H1 (cell line): ENCODE measurements at regions not wholly inside any gene's neighbourhood (a gene's known extent, or its start where the extent isn't known, plus 50 kb on each side); places are given as distances from the start of the nearest gene placed in this dataset.

Source experiments
- CTCF ChIA-PET: fragments of 300-600 bp; sonication (Branson Sonifier 250); formaldehyde crosslinking; loops from one replicate; lab custom pipeline; 2021; ENCODE audit not compliant: partially characterized antibody; lab: Charles Lee
- POLR2A ChIA-PET: fragments of 300-600 bp; sonication (Branson Sonifier 250); formaldehyde crosslinking; loops from one replicate; lab custom pipeline; 2021; ENCODE audit warnings: inconsistent platforms; ENCODE audit not compliant: partially characterized antibody; lab: Charles Lee
- DNase-seq, 2 experiments: peaks; one replicate each; pipeline versions ENCODE4 v3.0.0 to v3.0.0-alpha.2; 2010 to 2022; ENCODE audit warnings: low spot score in 2 of 2, low read depth in 1 of 2, mixed read lengths in 1 of 2
- FAIRE-seq: peaks from 2 replicates; lab custom pipeline; 2011; peaks lifted over from hg19 to GRCh38; lab: Jason Lieb, UNC
- H2AFZ ChIP-seq: 2 replicates; pipeline ENCODE4 v1.8.1; 2012; ENCODE audit warnings: low read length, inconsistent platforms
- H2AK5ac ChIP-seq: 2 replicates; pipeline ENCODE4 v1.6.1; 2013; ENCODE audit warnings: low read depth, low read length
- H2BK120ac ChIP-seq: replicated peaks from 2 replicates; pipeline ENCODE3; 2013; ENCODE audit warnings: low read depth, low read length, inconsistent platforms
- H2BK12ac ChIP-seq: 2 replicates; pipeline ENCODE4 v1.6.1; 2013; ENCODE audit warnings: low read depth, low read length
- H2BK15ac ChIP-seq: 2 replicates; pipeline ENCODE4 v1.6.1; 2013; ENCODE audit warnings: low read length
- H2BK20ac ChIP-seq: 2 replicates; pipeline ENCODE4 v1.6.1; 2013; ENCODE audit warnings: low read length
- H2BK5ac ChIP-seq: 2 replicates; pipeline ENCODE4 v1.6.1; 2013; ENCODE audit warnings: low read depth, low read length
- H3K14ac ChIP-seq: 2 replicates; pipeline ENCODE4 v1.6.1; 2013; ENCODE audit warnings: inconsistent platforms; ENCODE audit not compliant: insufficient read length
- H3K18ac ChIP-seq: 2 replicates; pipeline ENCODE4 v1.6.1; 2013; ENCODE audit warnings: low read length; ENCODE audit errors: extremely low read depth
- H3K23ac ChIP-seq: 2 replicates; pipeline ENCODE4 v1.6.1; 2013; ENCODE audit warnings: inconsistent platforms; ENCODE audit not compliant: insufficient read length
- H3K23me2 ChIP-seq: 2 replicates; pipeline ENCODE4 v1.6.1; 2013; ENCODE audit warnings: low read depth, low read length
- H3K27ac ChIP-seq: 2 replicates; pipeline ENCODE4 v1.6.1; 2011; ENCODE audit warnings: low read depth, low read length, inconsistent platforms
- H3K27me3 ChIP-seq, 4 experiments: replicated peaks in 1 of 4; 1 replicate in 1 of 4; 2 replicates in 3 of 4; pipeline versions ENCODE4 v1.6.1 to v1.8.1; 2011 to 2013; ENCODE audit warnings: low read length in 3 of 4, mild to moderate bottlenecking in 3 of 4, inconsistent platforms in 2 of 4, mixed read lengths in 2 of 4, moderate library complexity in 1 of 4; ENCODE audit not compliant: control insufficient read depth in 3 of 4, insufficient read depth in 3 of 4; ENCODE audit errors: extremely low read depth in 1 of 4
- H3K36me3 ChIP-seq, 4 experiments: 2 replicates each; pipeline versions ENCODE4 v1.6.1 to v1.8.1; 2011 to 2013; ENCODE audit warnings: mild to moderate bottlenecking in 4 of 4, low read length in 3 of 4, moderate library complexity in 2 of 4, control low read depth in 1 of 4, inconsistent platforms in 1 of 4; ENCODE audit not compliant: insufficient read depth in 4 of 4, control insufficient read depth in 2 of 4
- H3K4ac ChIP-seq: replicated peaks from 2 replicates; pipeline ENCODE3; 2013; ENCODE audit warnings: low read length, low read depth, mixed read lengths, inconsistent platforms; ENCODE audit not compliant: insufficient read length
- H3K4me1 ChIP-seq, 4 experiments: replicated peaks in 1 of 4; 1 replicate in 1 of 4; 2 replicates in 3 of 4; pipeline versions ENCODE4 v1.6.1 to v1.8.1; 2011 to 2013; ENCODE audit warnings: low read length in 3 of 4, inconsistent platforms in 2 of 4, mixed read lengths in 1 of 4; ENCODE audit not compliant: insufficient read depth in 4 of 4, control insufficient read depth in 3 of 4
- H3K4me2 ChIP-seq, 2 experiments: 2 replicates each; pipeline versions ENCODE4 v1.6.1 to v1.8.1; 2011 to 2013; ENCODE audit warnings: low read depth in 2 of 2, low read length in 2 of 2, control low read depth in 1 of 2, inconsistent platforms in 1 of 2, mild to moderate bottlenecking in 1 of 2; ENCODE audit not compliant: insufficient read depth in 1 of 2
- H3K4me3 ChIP-seq, 4 experiments: fragments of 200-600, 300-600 bp in 1 of 4; sonication (generic), shearing (Covaris generic), sonication (Bioruptor Twin) in 1 of 4; 2 replicates each; pipeline versions ENCODE4 v1.5.1 to v1.8.1; 2011 to 2016; ENCODE audit warnings: low read length in 4 of 4, low read depth in 3 of 4, control low read depth in 2 of 4, inconsistent platforms in 2 of 4, mild to moderate bottlenecking in 2 of 4, mixed read lengths in 1 of 4, moderate library complexity in 1 of 4; ENCODE audit not compliant: insufficient read depth in 2 of 4; ENCODE audit errors: extremely low read depth in 1 of 4
- H3K56ac ChIP-seq: replicated peaks from 2 replicates; pipeline ENCODE3; 2013; ENCODE audit warnings: low read depth, mild to moderate bottlenecking, mixed read lengths, low read length, inconsistent platforms; ENCODE audit not compliant: insufficient read length
- H3K79me1 ChIP-seq: 2 replicates; pipeline ENCODE4 v1.6.1; 2013; ENCODE audit warnings: low read depth, low read length, control low read depth
- H3K79me2 ChIP-seq, 2 experiments: 2 replicates each; pipeline versions ENCODE4 v1.6.1 to v1.8.1; 2012 to 2013; ENCODE audit warnings: low read length in 2 of 2, mild to moderate bottlenecking in 2 of 2, inconsistent platforms in 1 of 2; ENCODE audit not compliant: insufficient read depth in 2 of 2, control insufficient read depth in 1 of 2
- H3K9ac ChIP-seq, 4 experiments: replicated peaks in 1 of 4; 1 replicate in 1 of 4; 2 replicates in 3 of 4; pipeline versions ENCODE4 v1.6.1 to v1.8.1; 2011 to 2013; ENCODE audit warnings: low read depth in 3 of 4, low read length in 3 of 4, control low read depth in 2 of 4, mild to moderate bottlenecking in 2 of 4, moderate library complexity in 2 of 4, inconsistent platforms in 1 of 4; ENCODE audit errors: extremely low read depth in 1 of 4
- H3K9me3 ChIP-seq, 2 experiments: 2 replicates each; pipeline versions ENCODE4 v1.6.1 to v1.8.1; 2012 to 2013; ENCODE audit warnings: mild to moderate bottlenecking in 2 of 2, moderate library complexity in 2 of 2, control low read depth in 1 of 2, inconsistent platforms in 1 of 2, low read depth in 1 of 2, low read length in 1 of 2, mixed read lengths in 1 of 2; ENCODE audit not compliant: insufficient read depth in 2 of 2
- H4K20me1 ChIP-seq, 2 experiments: replicated peaks in 1 of 2; 2 replicates each; pipeline versions ENCODE3 to v1.8.1; 2011 to 2013; ENCODE audit warnings: inconsistent platforms in 2 of 2, low read length in 2 of 2, mild to moderate bottlenecking in 1 of 2; ENCODE audit not compliant: insufficient read depth in 2 of 2, control insufficient read depth in 1 of 2
- H4K5ac ChIP-seq: 2 replicates; pipeline ENCODE4 v1.6.1; 2013; ENCODE audit warnings: low read length, low read depth, mixed read lengths, inconsistent platforms; ENCODE audit not compliant: insufficient read length
- H4K8ac ChIP-seq: 2 replicates; pipeline ENCODE4 v1.8.0; 2013; ENCODE audit warnings: mild to moderate bottlenecking, moderate library complexity, low read length, inconsistent platforms; ENCODE audit not compliant: insufficient read depth; ENCODE audit errors: extremely low read depth
- H4K91ac ChIP-seq: replicated peaks from 2 replicates; pipeline ENCODE3; 2013; ENCODE audit warnings: low read length, mixed read lengths, inconsistent platforms; ENCODE audit not compliant: insufficient read length
- CEBPB ChIP-seq: IDR thresholded peaks from 2 replicates; pipeline ENCODE4 v1.6.1; 2012; ENCODE audit warnings: low read depth, low read length
- GTF2F1 ChIP-seq: IDR thresholded peaks from 2 replicates; pipeline ENCODE4 v1.6.1; 2012; ENCODE audit warnings: low read depth, low read length, improper control_type of control experiment, borderline replicate concordance
- SUZ12 ChIP-seq: fragments of 200-600 bp; sonication (generic); IDR thresholded peaks from 2 replicates; pipeline ENCODE4 v1.6.1; 2012; ENCODE audit warnings: mild to moderate bottlenecking, inconsistent platforms, low read length, moderate library complexity, mixed read lengths
- TBP ChIP-seq: IDR thresholded peaks from 2 replicates; pipeline ENCODE4 v1.6.1; 2011; ENCODE audit warnings: low read depth, low read length, improper control_type of control experiment
- WGBS, 2 experiments: shearing (Covaris generic) in 1 of 2; methylation state at CpG; one replicate each; pipeline versions ENCODE4 v1.1.6 to v1.1.7; 2013 to 2015; ENCODE audit warnings: low lambda C conversion rate in 2 of 2, mixed read lengths in 2 of 2, inconsistent platforms in 1 of 2, low coverage in 1 of 2, missing lambda C conversion rate in 1 of 2; ENCODE audit not compliant: insufficient replicate concordance in 2 of 2, insufficient coverage in 1 of 2, insufficient read length in 1 of 2; ENCODE audit errors: extremely low coverage in 1 of 2, missing lambda C conversion rate in 1 of 2; 5-methylcytosine and 5-hydroxymethylcytosine counted together

GRCh38 chr13:62294244-62294643 lies 878.6 kb upstream of the PCDH20 start:
- H2BK20ac ChIP-seq: no peak overlapping the region
- H3K9ac ChIP-seq: no peak overlapping the region
- H2AK5ac ChIP-seq: no peak overlapping the region
- H3K27me3 ChIP-seq: no peaks in the 10 kb centered on the region
- no peak overlapping the region for H3K4me3 ChIP-seq
- H3K4me1 ChIP-seq: no peaks in the 10 kb centered on the region
- no peak overlapping the region for H3K4me2 ChIP-seq
- no peaks in the 10 kb centered on the region for H3K79me1 ChIP-seq
- H3K4ac ChIP-seq: no peak overlapping the region
- DNase-seq (no peak), FAIRE-seq (no peak)
- H2BK15ac ChIP-seq: no peak overlapping the region
- no peak overlapping the region for H2BK12ac ChIP-seq
- H3K79me2 ChIP-seq: no peaks in the 10 kb centered on the region
- TF ChIP-seq TBP (no peak), GTF2F1 (no peak), SUZ12 (no peak), CEBPB (no peak)
- no peak overlapping the region for H3K27ac ChIP-seq
- no peak overlapping the region for H3K14ac ChIP-seq
- H3K9me3 ChIP-seq: peaks cover 3 to 4% of the 10 kb centered on the region in 2 experiments; a peak in 2 of 4 replicates
- H4K5ac ChIP-seq: no peak overlapping the region
- H3K36me3 ChIP-seq: no peaks in the 10 kb centered on the region
- no peaks in the 10 kb centered on the region for H3K23me2 ChIP-seq
- H4K91ac ChIP-seq: no peak overlapping the region
- H3K23ac ChIP-seq: no peak overlapping the region
- no peak overlapping the region for H2BK120ac ChIP-seq
- H2AFZ ChIP-seq: no peak overlapping the region
- ChIA-PET CTCF (interaction anchor here (0.6 kb wide), 1 partner anchor 175 kb away, joined by 3 read pairs; no protein-coding TSS in a partner anchor), POLR2A (no interaction called here)
- H2BK5ac ChIP-seq: no peak overlapping the region
- WGBS, 2 experiments: 71% methylated on average over 4 of the region's 4 CpGs; no CpG with 5 or more reads in 1 of the 2 experiments
- H3K18ac ChIP-seq: no peak overlapping the region
- H4K20me1 ChIP-seq: no peaks in the 10 kb centered on the region
- H4K8ac ChIP-seq: no peak overlapping the region
- H3K56ac ChIP-seq: no peak overlapping the region
